LHCN-M2 (cell line): ENCODE measurements at regions not wholly inside any gene's neighbourhood (a gene's known extent, or its start where the extent isn't known, plus 50 kb on each side); places are given as distances from the start of the nearest gene placed in this dataset.

Experiments used
- DNase-seq: peaks from one replicate; pipeline ENCODE4 v3.0.0-alpha.2; 2012; ENCODE audit warnings: low read depth

GRCh38 chr9:95757439-95757838 is 118.1 kb upstream of the ERCC6L2 start:
- DNase-seq: no peak

- peak; percentile 20 for DNase-seq
Measured at GRCh38 chr9:95756986-95757385, 118.5 kb upstream of the ERCC6L2 start.

- no peak for DNase-seq
Measured at GRCh38 chr9:95756101-95756500, 119.4 kb upstream of the ERCC6L2 start.

- no peak for DNase-seq
Measured at GRCh38 chr9:95755421-95755730, 120.1 kb upstream of the ERCC6L2 start.

- DNase-seq: no peak
Measured at GRCh38 chr9:95754533-95755420, 120.7 kb upstream of the ERCC6L2 start.

- DNase-seq: no peak
Measured at GRCh38 chr9:95753762-95754465, 121.6 kb upstream of the ERCC6L2 start.

GRCh38 chr9:95752129-95752731 is 123.3 kb upstream of the ERCC6L2 start:
- DNase-seq: no peak

- no peak for DNase-seq
Measured at GRCh38 chr9:95751520-95751790, 124.0 kb upstream of the ERCC6L2 start.

- no peak for DNase-seq
Measured at GRCh38 chr9:95750725-95751519, 124.6 kb upstream of the ERCC6L2 start.

GRCh38 chr9:95749493-95749892 is 126.0 kb upstream of the ERCC6L2 start:
- DNase-seq: no peak

GRCh38 chr9:95746408-95747180 is 128.9 kb upstream of the ERCC6L2 start:
- DNase-seq: no peak

- DNase-seq: no peak
Measured at GRCh38 chr9:95742821-95743220, 132.7 kb upstream of the ERCC6L2 start.

GRCh38 chr9:95741631-95742030 is 133.9 kb upstream of the ERCC6L2 start:
- DNase-seq: no peak

- no peak for DNase-seq
Measured at GRCh38 chr9:95740217-95741004, 135.1 kb upstream of the ERCC6L2 start.

GRCh38 chr9:95738438-95738837 is 137.1 kb upstream of the ERCC6L2 start:
- no peak for DNase-seq

- no peak for DNase-seq
Measured at GRCh38 chr9:95736891-95737522, 138.5 kb upstream of the ERCC6L2 start.

GRCh38 chr9:95736370-95736769 is 139.1 kb upstream of the ERCC6L2 start:
- no peak for DNase-seq

- DNase-seq: no peak
Measured at GRCh38 chr9:95735701-95736100, 139.8 kb upstream of the ERCC6L2 start.

- no peak for DNase-seq
Measured at GRCh38 chr9:95733741-95734666, 141.5 kb upstream of the ERCC6L2 start.
